ENCODE measurements at regions not wholly inside any gene's neighbourhood (a gene's known extent, or its start where the extent isn't known, plus 50 kb on each side); places are given as distances from the start of the nearest gene placed in this dataset.

GRCh38 chr17:73991260-73991659 lies 212.2 kb upstream of the RPL38 start:
- DNase-seq (ENCODE audit: low read depth, low spot score): no peak
- Histone ChIP-seq H3K9ac (ENCODE audit: insufficient read length) (no peak overlapping the region), H3K9me3 (ENCODE audit: low read depth, low read length) (no peaks in the 10 kb centered on the region), H3K27ac (no peak overlapping the region), H3K36me3 (ENCODE audit: insufficient read depth, low read length) (no peaks in the 10 kb centered on the region), H3K4me3 (no peak overlapping the region)
- TF ChIP-seq FOXP2 (optimal IDR thresholded peaks at IDR 0.05; ENCODE audit: control extremely low read depth, extremely low read length, insufficient read depth) (no peak), POLR2AphosphoS5 (IDR thresholded peaks at IDR 0.05; ENCODE audit: borderline replicate concordance, low read depth, low read length) (no peak), EZH2 (IDR thresholded peaks at IDR 0.05) (no peak)

GRCh38 chr17:73994946-73995345 lies 208.5 kb upstream of the RPL38 start:
- no peaks in the 10 kb centered on the region for H3K36me3 ChIP-seq (ENCODE audit: insufficient read depth, low read length)
- DNase-seq (ENCODE audit: low read depth, low spot score): no peak
- TF ChIP-seq POLR2AphosphoS5 (IDR thresholded peaks at IDR 0.05; ENCODE audit: borderline replicate concordance, low read depth, low read length) (no peak), FOXP2 (optimal IDR thresholded peaks at IDR 0.05; ENCODE audit: control extremely low read depth, extremely low read length, insufficient read depth) (no peak), EZH2 (IDR thresholded peaks at IDR 0.05) (no peak)
- H3K9me3 ChIP-seq (ENCODE audit: low read depth, low read length): no peaks in the 10 kb centered on the region
- H3K4me3 ChIP-seq: no peak overlapping the region
- H3K9ac ChIP-seq (ENCODE audit: insufficient read length): no peak overlapping the region
- no peak overlapping the region for H3K27ac ChIP-seq

GRCh38 chr17:73997059-73997458 lies 206.4 kb upstream of the RPL38 start:
- no peak for TF ChIP-seq FOXP2 (optimal IDR thresholded peaks at IDR 0.05; ENCODE audit: control extremely low read depth, extremely low read length, insufficient read depth)
- TF ChIP-seq POLR2AphosphoS5 (IDR thresholded peaks at IDR 0.05; ENCODE audit: borderline replicate concordance, low read depth, low read length): no peak
- no peak for TF ChIP-seq EZH2 (IDR thresholded peaks at IDR 0.05)
- H3K36me3 ChIP-seq (ENCODE audit: insufficient read depth, low read length): no peaks in the 10 kb centered on the region
- no peaks in the 10 kb centered on the region for H3K9me3 ChIP-seq (ENCODE audit: low read depth, low read length)
- DNase-seq (ENCODE audit: low read depth, low spot score): no peak
- H3K9ac ChIP-seq (ENCODE audit: insufficient read length): no peak overlapping the region
- no peak overlapping the region for H3K27ac ChIP-seq
- no peak overlapping the region for H3K4me3 ChIP-seq

- TF ChIP-seq EZH2 (IDR thresholded peaks at IDR 0.05): no peak
- TF ChIP-seq FOXP2 (optimal IDR thresholded peaks at IDR 0.05; ENCODE audit: control extremely low read depth, extremely low read length, insufficient read depth): no peak
- no peak for TF ChIP-seq POLR2AphosphoS5 (IDR thresholded peaks at IDR 0.05; ENCODE audit: borderline replicate concordance, low read depth, low read length)
- Histone ChIP-seq H3K9me3 (ENCODE audit: low read depth, low read length) (no peaks in the 10 kb centered on the region), H3K36me3 (ENCODE audit: insufficient read depth, low read length) (no peaks in the 10 kb centered on the region), H3K9ac (ENCODE audit: insufficient read length) (no peak overlapping the region), H3K27ac (no peak overlapping the region), H3K4me3 (no peak overlapping the region)
- no peak for DNase-seq (ENCODE audit: low read depth, low spot score)
These were observed 205.2 kb upstream of the RPL38 start for GRCh38 chr17:73998249-73998648.

GRCh38 chr17:73998653-73999645 lies 204.5 kb upstream of the RPL38 start:
- no peak for DNase-seq (ENCODE audit: low read depth, low spot score)
- no peak for TF ChIP-seq EZH2 (IDR thresholded peaks at IDR 0.05)
- TF ChIP-seq FOXP2 (optimal IDR thresholded peaks at IDR 0.05; ENCODE audit: control extremely low read depth, extremely low read length, insufficient read depth): no peak
- no peak for TF ChIP-seq POLR2AphosphoS5 (IDR thresholded peaks at IDR 0.05; ENCODE audit: borderline replicate concordance, low read depth, low read length)
- H3K27ac ChIP-seq: no peak overlapping the region
- no peak overlapping the region for H3K9ac ChIP-seq (ENCODE audit: insufficient read length)
- H3K36me3 ChIP-seq (ENCODE audit: insufficient read depth, low read length): no peaks in the 10 kb centered on the region
- H3K4me3 ChIP-seq: no peak overlapping the region
- no peaks in the 10 kb centered on the region for H3K9me3 ChIP-seq (ENCODE audit: low read depth, low read length)

GRCh38 chr17:74001145-74001544 lies 202.3 kb upstream of the RPL38 start:
- no peak overlapping the region for H3K4me3 ChIP-seq
- no peak overlapping the region for H3K27ac ChIP-seq
- DNase-seq (ENCODE audit: low read depth, low spot score): no peak
- no peak overlapping the region for H3K9ac ChIP-seq (ENCODE audit: insufficient read length)
- H3K36me3 ChIP-seq (ENCODE audit: insufficient read depth, low read length): no peaks in the 10 kb centered on the region
- TF ChIP-seq POLR2AphosphoS5 (IDR thresholded peaks at IDR 0.05; ENCODE audit: borderline replicate concordance, low read depth, low read length): no peak
- no peak for TF ChIP-seq EZH2 (IDR thresholded peaks at IDR 0.05)
- TF ChIP-seq FOXP2 (optimal IDR thresholded peaks at IDR 0.05; ENCODE audit: control extremely low read depth, extremely low read length, insufficient read depth): no peak
- H3K9me3 ChIP-seq (ENCODE audit: low read depth, low read length): no peaks in the 10 kb centered on the region

GRCh38 chr17:74002241-74002640 lies 201.2 kb upstream of the RPL38 start:
- no peak for TF ChIP-seq EZH2 (IDR thresholded peaks at IDR 0.05)
- no peak for TF ChIP-seq POLR2AphosphoS5 (IDR thresholded peaks at IDR 0.05; ENCODE audit: borderline replicate concordance, low read depth, low read length)
- no peak for TF ChIP-seq FOXP2 (optimal IDR thresholded peaks at IDR 0.05; ENCODE audit: control extremely low read depth, extremely low read length, insufficient read depth)
- H3K9ac ChIP-seq (ENCODE audit: insufficient read length): no peak overlapping the region
- no peak for DNase-seq (ENCODE audit: low read depth, low spot score)
- no peak overlapping the region for H3K4me3 ChIP-seq
- no peak overlapping the region for H3K27ac ChIP-seq
- no peaks in the 10 kb centered on the region for H3K36me3 ChIP-seq (ENCODE audit: insufficient read depth, low read length)
- no peaks in the 10 kb centered on the region for H3K9me3 ChIP-seq (ENCODE audit: low read depth, low read length)

GRCh38 chr17:74004056-74004455 lies 199.4 kb upstream of the RPL38 start:
- Histone ChIP-seq H3K9ac (ENCODE audit: insufficient read length) (no peak overlapping the region), H3K9me3 (ENCODE audit: low read depth, low read length) (no peaks in the 10 kb centered on the region), H3K27ac (no peak overlapping the region), H3K36me3 (ENCODE audit: insufficient read depth, low read length) (no peaks in the 10 kb centered on the region), H3K4me3 (no peak overlapping the region)
- DNase-seq (ENCODE audit: low read depth, low spot score): no peak
- TF ChIP-seq FOXP2 (optimal IDR thresholded peaks at IDR 0.05; ENCODE audit: control extremely low read depth, extremely low read length, insufficient read depth): no peak
- no peak for TF ChIP-seq POLR2AphosphoS5 (IDR thresholded peaks at IDR 0.05; ENCODE audit: borderline replicate concordance, low read depth, low read length)
- no peak for TF ChIP-seq EZH2 (IDR thresholded peaks at IDR 0.05)

Measured in SK-N-MC (cell line).